H9 (cell line): ENCODE measurements at regions not wholly inside any gene's neighbourhood (a gene's known extent, or its start where the extent isn't known, plus 50 kb on each side); places are given as distances from the start of the nearest gene placed in this dataset.

Experiments
- DNase-seq: peaks from one replicate; pipeline ENCODE4 v3.0.0-alpha.2; 2017
- H2AFZ ChIP-seq: one replicate; pipeline ENCODE4 v1.6.1; 2013; ENCODE audit warnings: mild to moderate bottlenecking, low read length, control low read depth, moderate library complexity
- H2AK5ac ChIP-seq: 2 replicates; pipeline ENCODE4 v1.6.1; 2013; ENCODE audit warnings: low read length, control low read depth, mixed read lengths; ENCODE audit not compliant: insufficient read length
- H2BK120ac ChIP-seq: one replicate; pipeline ENCODE4 v1.6.1; 2013; ENCODE audit warnings: low read depth, mild to moderate bottlenecking, low read length, control low read depth, inconsistent platforms; ENCODE audit not compliant: poor library complexity, severe bottlenecking
- H2BK12ac ChIP-seq: 2 replicates; pipeline ENCODE4 v1.6.1; 2013; ENCODE audit warnings: low read length, control low read depth, mixed read lengths, low read depth; ENCODE audit not compliant: insufficient read length
- H2BK15ac ChIP-seq: 2 replicates; pipeline ENCODE4 v1.6.1; 2013; ENCODE audit warnings: low read depth, low read length, control low read depth
- H2BK20ac ChIP-seq: one replicate; pipeline ENCODE4 v1.6.1; 2013; ENCODE audit warnings: low read depth, mild to moderate bottlenecking, low read length, control low read depth, inconsistent platforms; ENCODE audit not compliant: poor library complexity, severe bottlenecking
- H2BK5ac ChIP-seq: 2 replicates; pipeline ENCODE4 v1.6.1; 2013; ENCODE audit warnings: low read length, control low read depth, mixed read lengths; ENCODE audit not compliant: insufficient read length
- H3K14ac ChIP-seq: 2 replicates; pipeline ENCODE4 v1.6.1; 2013; ENCODE audit warnings: low read length, control low read depth; ENCODE audit not compliant: insufficient read depth
- H3K18ac ChIP-seq: 2 replicates; pipeline ENCODE4 v1.6.1; 2013; ENCODE audit warnings: low read depth, mild to moderate bottlenecking, mixed read lengths, low read length, control low read depth; ENCODE audit not compliant: insufficient read length
- H3K23ac ChIP-seq: 2 replicates; pipeline ENCODE4 v1.6.1; 2013; ENCODE audit warnings: low read length, control low read depth, mixed read lengths, low read depth; ENCODE audit not compliant: insufficient read length
- H3K23me2 ChIP-seq: 2 replicates; pipeline ENCODE4 v1.6.1; 2013; ENCODE audit warnings: low read depth, mild to moderate bottlenecking, mixed read lengths, low read length, control low read depth; ENCODE audit not compliant: insufficient read length, poor library complexity, severe bottlenecking
- H3K27ac ChIP-seq: 2 replicates; pipeline ENCODE4 v1.5.1; 2013; ENCODE audit warnings: low read length, control low read depth, mixed read lengths, low read depth; ENCODE audit not compliant: insufficient read length
- H3K27me3 ChIP-seq: 2 replicates; pipeline ENCODE4 v1.6.1; 2013; ENCODE audit warnings: low read length, control low read depth, inconsistent platforms; ENCODE audit not compliant: insufficient read depth
- H3K4ac ChIP-seq: 2 replicates; pipeline ENCODE4 v1.6.1; 2013; ENCODE audit warnings: low read depth, mild to moderate bottlenecking, control low read depth, inconsistent platforms, low read length, moderate library complexity
- H3K4me1 ChIP-seq: 2 replicates; pipeline ENCODE4 v1.6.1; 2013; ENCODE audit warnings: low read length, control low read depth, inconsistent platforms; ENCODE audit not compliant: insufficient read depth
- H3K4me2 ChIP-seq: 2 replicates; pipeline ENCODE4 v1.6.1; 2013; ENCODE audit warnings: low read length, control low read depth, mixed read lengths; ENCODE audit not compliant: insufficient read length, insufficient read depth
- H3K56ac ChIP-seq: 2 replicates; pipeline ENCODE4 v1.6.1; 2013; ENCODE audit warnings: low read depth, mild to moderate bottlenecking, mixed read lengths, low read length, control low read depth; ENCODE audit not compliant: insufficient read length
- H3K79me1 ChIP-seq: 2 replicates; pipeline ENCODE4 v1.6.1; 2013; ENCODE audit warnings: low read depth, mild to moderate bottlenecking, moderate library complexity, low read length, control low read depth, inconsistent platforms; ENCODE audit not compliant: insufficient read depth, poor library complexity, severe bottlenecking
- H3K79me2 ChIP-seq: 2 replicates; pipeline ENCODE4 v1.6.1; 2013; ENCODE audit warnings: low read length, control low read depth, inconsistent platforms; ENCODE audit not compliant: insufficient read depth
- H3K9ac ChIP-seq: 2 replicates; pipeline ENCODE4 v1.6.1; 2013; ENCODE audit warnings: low read length, control low read depth, mixed read lengths; ENCODE audit not compliant: insufficient read length; ENCODE audit errors: extremely low read depth
- H3K9me3 ChIP-seq: one replicate; pipeline ENCODE4 v1.6.1; 2013; ENCODE audit warnings: low read depth, low read length, inconsistent platforms; ENCODE audit not compliant: control insufficient read depth
- H3T11ph ChIP-seq: one replicate; pipeline ENCODE4 v1.6.1; 2013; ENCODE audit warnings: mild to moderate bottlenecking, low read length, control low read depth, inconsistent platforms
- H4K20me1 ChIP-seq: one replicate; pipeline ENCODE4 v1.6.1; 2013; ENCODE audit not compliant: control insufficient read depth, insufficient read length, insufficient read depth
- H4K5ac ChIP-seq: 2 replicates; pipeline ENCODE4 v1.6.1; 2013; ENCODE audit warnings: low read depth, mild to moderate bottlenecking, mixed read lengths, low read length, control low read depth; ENCODE audit not compliant: insufficient read length
- H4K8ac ChIP-seq: replicated peaks from 2 replicates; pipeline ENCODE4 v1.6.1; 2013; ENCODE audit warnings: low read length, control low read depth, mixed read lengths, low read depth; ENCODE audit not compliant: insufficient read length
- H4K91ac ChIP-seq: 2 replicates; pipeline ENCODE4 v1.6.1; 2013; ENCODE audit warnings: low read depth, mild to moderate bottlenecking, moderate library complexity, mixed read lengths, low read length, control low read depth; ENCODE audit not compliant: insufficient read length
- H3K27ac Mint-ChIP-seq, 3 experiments: 2 replicates in 2 of 3; 3 replicates in 1 of 3; pipeline ENCODE4 v1.8.0; 2020 to 2021; ENCODE audit warnings: mixed read lengths in 3 of 3, mild to moderate bottlenecking in 1 of 3, moderate library complexity in 1 of 3
- H3K27me3 Mint-ChIP-seq: 2 replicates; pipeline ENCODE4 v1.8.0; 2021; ENCODE audit warnings: low read depth, mild to moderate bottlenecking, moderate library complexity, mixed read lengths
- H3K36me3 Mint-ChIP-seq, 3 experiments: 2 replicates in 2 of 3; 3 replicates in 1 of 3; pipeline ENCODE4 v1.8.0; 2020 to 2021; ENCODE audit warnings: low read depth in 3 of 3, mixed read lengths in 3 of 3; ENCODE audit not compliant: insufficient read depth in 1 of 3
- H3K4me1 Mint-ChIP-seq, 2 experiments: 2 replicates each; pipeline ENCODE4 v1.8.0; 2020; ENCODE audit warnings: mixed read lengths in 2 of 2
- H3K4me3 Mint-ChIP-seq, 2 experiments: 2 replicates in 1 of 2; 3 replicates in 1 of 2; pipeline ENCODE4 v1.8.0; 2020 to 2021; ENCODE audit warnings: mild to moderate bottlenecking in 2 of 2, mixed read lengths in 2 of 2, moderate library complexity in 1 of 2
- H3K9me3 Mint-ChIP-seq, 2 experiments: 2 replicates in 1 of 2; 3 replicates in 1 of 2; pipeline ENCODE4 v1.8.0; 2020; ENCODE audit warnings: mild to moderate bottlenecking in 2 of 2, mixed read lengths in 2 of 2, moderate library complexity in 1 of 2
- WGBS: extraction: QIAGEN DNeasy Blood & Tissue Kit; methylation state at CpG from one replicate; pipeline ENCODE4 v1.1.7; 2013; ENCODE audit warnings: missing lambda C conversion rate, low lambda C conversion rate, mixed read lengths; ENCODE audit not compliant: insufficient read length; ENCODE audit errors: extremely low coverage; 5-methylcytosine and 5-hydroxymethylcytosine counted together
- TF ChIP-seq, protein P1 (sequence below): fragments of 200-600 bp; sonication (generic); conservative IDR thresholded peaks from 3 replicates; pipeline ENCODE4 v1.8.0; 2021; ENCODE audit warnings: antibody characterized with exemption, mild to moderate bottlenecking

DNA sequence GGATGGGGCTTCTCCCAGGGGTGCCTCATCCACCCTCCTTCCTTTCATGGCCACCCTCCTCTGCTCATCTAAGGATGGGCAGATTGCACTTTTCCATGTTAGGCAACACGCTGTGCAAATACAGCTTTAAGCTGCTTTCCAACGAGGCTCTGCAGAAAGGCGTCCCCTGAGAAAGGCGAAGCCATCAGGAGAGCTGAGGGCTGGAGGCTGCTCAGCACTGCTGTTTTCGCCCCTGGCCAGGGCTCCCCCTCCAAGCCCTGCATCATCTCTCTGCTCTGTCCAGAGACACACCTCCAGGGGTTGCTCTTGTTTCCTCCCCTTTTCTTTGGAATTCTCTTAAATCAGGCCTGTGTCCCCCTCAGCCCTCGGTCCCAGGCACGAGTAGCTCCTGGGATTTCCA is 526.1 kb downstream of the CDH26 start:
- Mint-ChIP-seq H3K27ac (no peak overlapping the region), H3K27me3 (peaks cover 6% of the 10 kb centered on the region), H3K4me3 (no peak overlapping the region), H3K4me1 (peaks cover 19 to 22% of the 10 kb centered on the region in 2 experiments), H3K9me3 (no peaks in the 10 kb centered on the region; a peak in 1 of 5 replicates), H3K36me3 (no peaks in the 10 kb centered on the region)
- Histone ChIP-seq H4K91ac (no peak overlapping the region), H3K4me2 (no peak overlapping the region), H2BK5ac (no peak overlapping the region), H3K79me1 (no peaks in the 10 kb centered on the region), H3K79me2 (no peaks in the 10 kb centered on the region), H4K5ac (no peak overlapping the region), H3K27ac (no peak overlapping the region), H3K18ac (no peak overlapping the region), H3K23ac (no peak overlapping the region), H3K4ac (no peak overlapping the region), H2AK5ac (no peak overlapping the region), H3K14ac (no peak overlapping the region), H3K9ac (no peak overlapping the region), H3K23me2 (no peaks in the 10 kb centered on the region), H2BK12ac (no peak overlapping the region), H3T11ph (no peak overlapping the region), H2AFZ (no peak overlapping the region), H2BK20ac (no peak overlapping the region), H3K56ac (no peak overlapping the region), H2BK120ac (no peak overlapping the region), H3K4me1 (no peaks in the 10 kb centered on the region; the same call in 1 of the 2 replicates), H4K20me1 (no peaks in the 10 kb centered on the region), H2BK15ac (no peak overlapping the region), H3K27me3 (no peaks in the 10 kb centered on the region), H4K8ac (no peak overlapping the region), H3K9me3 (no peaks in the 10 kb centered on the region)
- TF ChIP-seq, protein P1, sequence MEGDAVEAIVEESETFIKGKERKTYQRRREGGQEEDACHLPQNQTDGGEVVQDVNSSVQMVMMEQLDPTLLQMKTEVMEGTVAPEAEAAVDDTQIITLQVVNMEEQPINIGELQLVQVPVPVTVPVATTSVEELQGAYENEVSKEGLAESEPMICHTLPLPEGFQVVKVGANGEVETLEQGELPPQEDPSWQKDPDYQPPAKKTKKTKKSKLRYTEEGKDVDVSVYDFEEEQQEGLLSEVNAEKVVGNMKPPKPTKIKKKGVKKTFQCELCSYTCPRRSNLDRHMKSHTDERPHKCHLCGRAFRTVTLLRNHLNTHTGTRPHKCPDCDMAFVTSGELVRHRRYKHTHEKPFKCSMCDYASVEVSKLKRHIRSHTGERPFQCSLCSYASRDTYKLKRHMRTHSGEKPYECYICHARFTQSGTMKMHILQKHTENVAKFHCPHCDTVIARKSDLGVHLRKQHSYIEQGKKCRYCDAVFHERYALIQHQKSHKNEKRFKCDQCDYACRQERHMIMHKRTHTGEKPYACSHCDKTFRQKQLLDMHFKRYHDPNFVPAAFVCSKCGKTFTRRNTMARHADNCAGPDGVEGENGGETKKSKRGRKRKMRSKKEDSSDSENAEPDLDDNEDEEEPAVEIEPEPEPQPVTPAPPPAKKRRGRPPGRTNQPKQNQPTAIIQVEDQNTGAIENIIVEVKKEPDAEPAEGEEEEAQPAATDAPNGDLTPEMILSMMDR, result no peak
- WGBS, result no CpG with 5 or more reads among the region's 7 CpGs
- no peak for DNase-seq
